Retinal pigment epithelial cell (primary cell): ENCODE measurements at regions not wholly inside any gene's neighbourhood (a gene's known extent, or its start where the extent isn't known, plus 50 kb on each side); places are given as distances from the start of the nearest gene placed in this dataset.
A peak's percentile ranks its signal among the peaks of the same experiment; 100 is the strongest.

ENCODE experiments used
- DNase-seq: peaks from one replicate; pipeline ENCODE4 v3.0.0-alpha.2; 2010; ENCODE audit warnings: low read depth
- H3K4me3 ChIP-seq: 2 replicates; pipeline ENCODE4 v1.5.1; 2011; ENCODE audit warnings: mild to moderate bottlenecking, low read length, control low read depth, moderate library complexity
- TF ChIP-seq, protein P1 (sequence below): conservative IDR thresholded peaks from 2 replicates; pipeline ENCODE4 v1.5.1; 2011; ENCODE audit warnings: low read depth, low read length, control low read depth, inconsistent platforms

- TF ChIP-seq, protein P1, sequence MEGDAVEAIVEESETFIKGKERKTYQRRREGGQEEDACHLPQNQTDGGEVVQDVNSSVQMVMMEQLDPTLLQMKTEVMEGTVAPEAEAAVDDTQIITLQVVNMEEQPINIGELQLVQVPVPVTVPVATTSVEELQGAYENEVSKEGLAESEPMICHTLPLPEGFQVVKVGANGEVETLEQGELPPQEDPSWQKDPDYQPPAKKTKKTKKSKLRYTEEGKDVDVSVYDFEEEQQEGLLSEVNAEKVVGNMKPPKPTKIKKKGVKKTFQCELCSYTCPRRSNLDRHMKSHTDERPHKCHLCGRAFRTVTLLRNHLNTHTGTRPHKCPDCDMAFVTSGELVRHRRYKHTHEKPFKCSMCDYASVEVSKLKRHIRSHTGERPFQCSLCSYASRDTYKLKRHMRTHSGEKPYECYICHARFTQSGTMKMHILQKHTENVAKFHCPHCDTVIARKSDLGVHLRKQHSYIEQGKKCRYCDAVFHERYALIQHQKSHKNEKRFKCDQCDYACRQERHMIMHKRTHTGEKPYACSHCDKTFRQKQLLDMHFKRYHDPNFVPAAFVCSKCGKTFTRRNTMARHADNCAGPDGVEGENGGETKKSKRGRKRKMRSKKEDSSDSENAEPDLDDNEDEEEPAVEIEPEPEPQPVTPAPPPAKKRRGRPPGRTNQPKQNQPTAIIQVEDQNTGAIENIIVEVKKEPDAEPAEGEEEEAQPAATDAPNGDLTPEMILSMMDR = no peak
- no peak overlapping the region for H3K4me3 ChIP-seq
- no peak for DNase-seq
Observed at GRCh38 chr6:108778421-108779186, 69.6 kb upstream of the ARMC2 start.

DNA sequence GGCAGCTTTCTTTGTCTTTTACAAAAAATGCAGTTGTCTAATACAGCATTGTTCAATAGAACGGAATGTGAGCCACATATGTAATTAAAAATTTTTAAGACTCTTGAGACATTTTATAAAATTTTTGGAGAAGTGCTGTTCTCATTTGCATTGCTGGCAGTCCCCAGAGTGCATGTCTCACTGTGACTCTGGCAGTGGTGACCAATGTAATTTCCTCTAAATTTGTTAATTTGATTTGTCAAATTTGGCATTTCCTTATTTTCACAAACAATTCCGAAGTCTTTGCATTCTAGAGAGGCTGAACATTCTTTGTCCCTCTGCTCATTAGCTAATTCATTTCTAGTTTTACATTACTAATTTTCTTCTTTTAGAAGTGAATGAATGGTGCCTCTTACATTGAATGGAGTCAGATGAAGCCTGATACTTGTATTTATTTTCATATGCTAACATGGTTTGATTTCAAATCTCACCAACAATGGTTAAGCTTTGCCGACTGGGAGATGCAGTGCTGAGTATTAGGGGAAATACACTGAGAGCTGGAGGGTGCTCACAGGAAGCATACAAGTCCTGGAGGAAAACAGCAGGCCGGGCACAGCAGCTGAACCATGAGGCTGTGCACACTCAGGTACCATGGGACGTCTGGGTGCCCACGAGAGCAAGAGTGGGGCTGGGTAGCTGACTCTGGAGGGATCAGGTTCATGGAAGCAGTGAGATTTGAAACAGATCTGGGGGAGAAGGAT, 68.5 kb upstream of the ARMC2 start:
- no peak overlapping the region for H3K4me3 ChIP-seq
- TF ChIP-seq, protein P1 = no peak
- DNase-seq = no peak

DNA sequence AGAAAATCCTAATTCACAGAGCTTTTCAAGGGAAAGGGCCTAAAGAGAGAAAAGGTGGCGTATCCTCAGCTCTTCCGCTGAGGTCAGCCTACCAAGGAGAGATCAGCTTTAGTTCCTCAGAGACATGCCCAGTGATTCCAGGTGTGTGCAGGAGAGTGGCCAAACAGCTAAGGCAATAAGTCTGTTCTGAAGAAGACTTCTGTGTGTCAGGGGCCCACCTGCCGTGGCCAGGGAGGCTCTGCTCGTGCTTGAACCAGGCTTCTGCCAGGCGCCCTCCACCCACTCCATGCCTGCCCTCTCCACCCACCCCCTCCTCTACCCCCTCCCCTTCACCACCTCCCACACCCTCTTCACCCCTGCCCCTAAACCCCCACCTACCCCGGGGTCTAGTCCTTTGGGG, 67.4 kb upstream of the ARMC2 start:
- no peak for DNase-seq
- TF ChIP-seq, protein P1 = no peak

DNA sequence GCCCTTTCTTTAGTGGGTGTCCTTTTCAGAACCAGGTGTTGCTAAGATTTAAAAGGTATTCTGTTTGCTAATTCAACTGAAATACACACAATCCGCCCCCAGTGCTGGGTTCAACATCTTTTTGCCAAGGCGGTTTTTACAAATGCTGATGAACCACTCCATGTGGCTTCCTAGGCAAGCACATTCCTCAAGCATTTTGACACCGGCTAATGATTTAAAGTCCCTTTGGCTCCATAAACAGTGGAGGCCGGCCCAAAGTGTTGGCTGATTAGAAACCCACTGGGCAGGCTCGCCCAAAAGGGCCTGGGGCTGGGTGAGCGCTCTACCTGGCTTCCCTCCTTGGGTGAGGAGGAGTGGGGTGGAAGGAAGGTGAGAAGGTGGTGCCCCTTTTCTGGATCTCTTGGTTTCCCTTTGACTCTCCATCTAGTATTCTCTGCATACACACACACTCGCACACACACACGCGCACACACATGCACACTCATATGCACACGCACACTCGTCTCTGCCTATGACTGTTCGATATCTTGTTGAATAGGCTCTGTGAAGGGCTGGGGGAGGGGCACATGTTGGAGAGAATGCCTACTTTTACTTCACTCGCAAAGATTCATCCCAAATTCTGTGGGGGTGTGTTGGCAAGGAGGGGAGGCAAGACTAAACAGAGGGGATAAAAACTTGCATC, 66.7 kb upstream of the ARMC2 start:
- no peak for DNase-seq
- TF ChIP-seq, protein P1 = no peak
- H3K4me3 ChIP-seq = peak overlapping the region; percentile 73

More for the DNA sequence above, 67.4 kb upstream of the ARMC2 start:
- H3K4me3 ChIP-seq = no peak overlapping the region

GRCh38 chr6:108782179-108783041, 65.8 kb upstream of the ARMC2 start:
- peak; percentile 38 for DNase-seq
- TF ChIP-seq, protein P1 = peak; percentile 89
- H3K4me3 ChIP-seq = peak overlapping the region; percentile 73

GRCh38 chr6:108785653-108786052, 62.6 kb upstream of the ARMC2 start:
- TF ChIP-seq, protein P1 = no peak
- no peak overlapping the region for H3K4me3 ChIP-seq
- DNase-seq = no peak
